GM12872 (cell line): ENCODE measurements at regions not wholly inside any gene's neighbourhood (a gene's known extent, or its start where the extent isn't known, plus 50 kb on each side); places are given as distances from the start of the nearest gene placed in this dataset.

Source experiments
- TF ChIP-seq, protein P1 (sequence below): IDR thresholded peaks from 3 replicates; pipeline ENCODE4 v1.5.1; 2011; ENCODE audit warnings: low read depth, mild to moderate bottlenecking, low read length, moderate library complexity; ENCODE audit not compliant: insufficient read depth

- TF ChIP-seq, protein P1, sequence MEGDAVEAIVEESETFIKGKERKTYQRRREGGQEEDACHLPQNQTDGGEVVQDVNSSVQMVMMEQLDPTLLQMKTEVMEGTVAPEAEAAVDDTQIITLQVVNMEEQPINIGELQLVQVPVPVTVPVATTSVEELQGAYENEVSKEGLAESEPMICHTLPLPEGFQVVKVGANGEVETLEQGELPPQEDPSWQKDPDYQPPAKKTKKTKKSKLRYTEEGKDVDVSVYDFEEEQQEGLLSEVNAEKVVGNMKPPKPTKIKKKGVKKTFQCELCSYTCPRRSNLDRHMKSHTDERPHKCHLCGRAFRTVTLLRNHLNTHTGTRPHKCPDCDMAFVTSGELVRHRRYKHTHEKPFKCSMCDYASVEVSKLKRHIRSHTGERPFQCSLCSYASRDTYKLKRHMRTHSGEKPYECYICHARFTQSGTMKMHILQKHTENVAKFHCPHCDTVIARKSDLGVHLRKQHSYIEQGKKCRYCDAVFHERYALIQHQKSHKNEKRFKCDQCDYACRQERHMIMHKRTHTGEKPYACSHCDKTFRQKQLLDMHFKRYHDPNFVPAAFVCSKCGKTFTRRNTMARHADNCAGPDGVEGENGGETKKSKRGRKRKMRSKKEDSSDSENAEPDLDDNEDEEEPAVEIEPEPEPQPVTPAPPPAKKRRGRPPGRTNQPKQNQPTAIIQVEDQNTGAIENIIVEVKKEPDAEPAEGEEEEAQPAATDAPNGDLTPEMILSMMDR = peak; percentile 29; the same call in 2 of the 3 replicates
Observed at GRCh38 chr6:4008324-4009047, 70.5 kb downstream of the FAM217A start.

GRCh38 chr6:4009486-4009885 lies 69.5 kb downstream of the FAM217A start:
- TF ChIP-seq, protein P1 = no peak

DNA sequence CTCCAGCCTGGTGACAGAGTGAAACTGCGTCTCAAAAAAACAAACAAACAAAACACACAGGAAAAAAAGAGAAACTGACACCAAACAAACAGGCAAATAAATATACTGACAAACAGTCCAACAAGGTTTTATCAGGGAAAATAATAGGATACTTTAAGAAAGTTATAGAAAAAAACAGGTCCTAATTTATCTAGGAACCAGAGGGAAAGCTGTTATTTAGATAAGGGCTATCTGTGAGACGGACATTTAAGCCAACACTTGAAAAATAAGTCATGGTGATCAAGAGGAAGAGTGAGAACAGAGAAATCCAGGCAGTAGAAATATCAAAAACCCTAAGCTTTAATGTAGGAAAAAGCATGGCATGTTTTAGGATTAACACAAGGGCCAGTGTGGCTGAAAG lies 68.9 kb downstream of the FAM217A start:
- TF ChIP-seq, protein P1 = no peak

DNA sequence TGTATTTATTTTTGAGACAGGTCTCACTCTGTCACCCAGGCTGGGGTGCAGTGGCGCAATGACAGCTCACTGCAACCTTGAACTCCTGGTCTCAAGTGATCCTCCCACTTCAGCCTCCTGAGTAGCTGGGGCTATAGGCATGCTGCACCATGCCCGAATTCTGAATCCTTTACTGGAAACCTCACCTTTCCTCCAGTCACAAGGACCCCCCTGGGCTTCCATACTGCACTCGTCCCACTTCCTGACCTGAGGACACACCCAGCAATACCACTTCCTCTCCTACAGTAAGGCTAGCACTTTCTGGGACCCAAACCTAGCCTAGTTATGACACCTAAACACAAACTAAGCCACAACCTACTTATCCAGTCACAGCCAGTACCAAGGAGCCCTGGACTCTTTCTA lies 68.2 kb downstream of the FAM217A start:
- TF ChIP-seq, protein P1 = no peak

DNA sequence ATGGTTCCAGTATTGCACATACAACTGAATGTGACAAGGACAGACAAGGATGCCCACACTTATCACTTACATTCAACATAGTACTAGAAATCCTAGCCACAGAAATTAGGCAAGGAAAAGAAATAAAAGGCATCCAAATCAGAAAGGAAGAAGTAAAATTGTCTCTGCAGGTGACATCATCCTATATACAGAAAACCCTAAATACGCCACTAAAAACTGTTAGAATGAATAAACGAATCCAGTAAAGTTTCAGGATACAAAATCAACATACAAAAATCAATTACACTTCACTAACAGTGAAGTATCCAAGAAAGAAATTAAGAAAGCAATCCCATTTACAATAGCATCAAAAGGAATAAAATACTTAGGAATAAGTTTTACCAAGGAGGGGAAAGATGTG lies 66.1 kb downstream of the FAM217A start:
- TF ChIP-seq, protein P1 = no peak

GRCh38 chr6:4017058-4017739 lies 61.7 kb downstream of the FAM217A start:
- TF ChIP-seq, protein P1 = no peak

DNA sequence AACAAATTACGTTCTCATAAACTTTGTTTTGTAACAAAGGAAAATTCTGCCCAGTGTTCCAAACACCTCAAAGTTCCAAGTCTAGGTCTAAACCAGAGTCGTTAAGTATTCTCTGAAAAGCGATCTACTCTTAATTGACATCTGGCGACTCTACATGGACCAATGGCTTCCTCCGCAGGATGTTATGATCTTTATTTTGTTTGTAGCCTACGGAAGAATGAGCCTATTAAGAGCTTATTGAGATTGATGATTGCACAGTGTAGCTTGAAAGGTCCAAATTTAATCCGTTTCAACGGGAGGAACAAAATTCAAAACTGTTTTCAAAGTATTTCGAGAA lies 61.1 kb downstream of the FAM217A start:
- TF ChIP-seq, protein P1 = no peak
